Neural cell (in vitro differentiated cells): ENCODE measurements at regions not wholly inside any gene's neighbourhood (a gene's known extent, or its start where the extent isn't known, plus 50 kb on each side); places are given as distances from the start of the nearest gene placed in this dataset.

ENCODE experiments used
- H2AFZ ChIP-seq: fragments of 200-600, 300-800 bp; sonication (generic), shearing (Covaris generic); 2 replicates; pipeline ENCODE4 v1.6.0; 2014; ENCODE audit warnings: low read depth, mild to moderate bottlenecking, antibody characterized with exemption, low read length, moderate library complexity
- H3F3A ChIP-seq: fragments of 200-600 bp; shearing (Covaris generic); 2 replicates; pipeline ENCODE4 v1.6.1; 2016; ENCODE audit warnings: mild to moderate bottlenecking, moderate library complexity, mixed read lengths, antibody characterized with exemption, low read length; ENCODE audit not compliant: insufficient read depth, poor library complexity, severe bottlenecking
- H3K27ac ChIP-seq: fragments of 200-600, 300-800 bp; sonication (generic), shearing (Covaris generic); 2 replicates; pipeline ENCODE4 v1.5.1; 2014; ENCODE audit warnings: mild to moderate bottlenecking, low read length, moderate library complexity
- H3K27me3 ChIP-seq: fragments of 300-800, 200-600 bp; sonication (generic), shearing (Covaris generic); 2 replicates; pipeline ENCODE4 v1.6.0; 2014; ENCODE audit warnings: mild to moderate bottlenecking, low read depth, low read length, moderate library complexity; ENCODE audit not compliant: insufficient read depth
- H3K36me3 ChIP-seq: fragments of 300-800, 200-600 bp; sonication (generic), shearing (Covaris generic); 2 replicates; pipeline ENCODE4 v1.5.1; 2014; ENCODE audit warnings: mild to moderate bottlenecking, antibody characterized with exemption, low read length, moderate library complexity; ENCODE audit not compliant: insufficient read depth
- H3K4me2 ChIP-seq: fragments of 300-800, 200-600 bp; sonication (generic), shearing (Covaris generic); 2 replicates; pipeline ENCODE4 v1.6.0; 2014; ENCODE audit warnings: mild to moderate bottlenecking, low read length
- H3K4me3 ChIP-seq: fragments of 300-800, 200-600 bp; sonication (generic), shearing (Covaris generic); 2 replicates; pipeline ENCODE4 v1.5.1; 2014; ENCODE audit warnings: mild to moderate bottlenecking, low read length, moderate library complexity
- H3K79me2 ChIP-seq: fragments of 200-600 bp; shearing (Covaris generic); replicated peaks from 2 replicates; pipeline ENCODE4 v1.6.0; 2014; ENCODE audit warnings: mild to moderate bottlenecking, low read length, moderate library complexity; ENCODE audit not compliant: insufficient read depth
- H3K9ac ChIP-seq: fragments of 300-800, 200-600 bp; sonication (generic), shearing (Covaris generic); 2 replicates; pipeline ENCODE4 v1.6.1; 2016; ENCODE audit warnings: mild to moderate bottlenecking, low read length, mixed read lengths
- H3K9me2 ChIP-seq: fragments of 200-600 bp; shearing (Covaris generic); 2 replicates; pipeline ENCODE4 v1.6.1; 2016; ENCODE audit warnings: mild to moderate bottlenecking, low read length, mixed read lengths; ENCODE audit not compliant: insufficient read depth
- H3K9me3 ChIP-seq: fragments of 200-600, 300-800 bp; sonication (generic), shearing (Covaris generic); 2 replicates; pipeline ENCODE4 v1.6.1; 2016; ENCODE audit warnings: mild to moderate bottlenecking, mixed run types, low read length, moderate library complexity, mixed read lengths
- H4K20me1 ChIP-seq: fragments of 200-600 bp; shearing (Covaris generic); 2 replicates; pipeline ENCODE4 v1.6.1; 2016; ENCODE audit warnings: mild to moderate bottlenecking, mixed run types; ENCODE audit not compliant: insufficient read depth
- EP300 ChIP-seq: fragments of 450-650 bp; conservative IDR thresholded peaks from 2 replicates; pipeline ENCODE4 v1.6.1; 2014; ENCODE audit warnings: antibody characterized with exemption, mild to moderate bottlenecking, moderate library complexity; ENCODE audit not compliant: poor library complexity, severe bottlenecking
- EZH2 ChIP-seq: fragments of 200-600, 300-800 bp; shearing (Covaris generic), sonication (generic); IDR thresholded peaks from 2 replicates; pipeline ENCODE4 v1.6.1; 2014; ENCODE audit warnings: antibody characterized with exemption, low read length, borderline replicate concordance, mild to moderate bottlenecking; ENCODE audit not compliant: insufficient read depth, poor library complexity, severe bottlenecking
- MXI1 ChIP-seq: fragments of 450-650 bp; conservative IDR thresholded peaks from 2 replicates; pipeline ENCODE4 v1.6.1; 2014; ENCODE audit warnings: antibody characterized with exemption, mild to moderate bottlenecking; ENCODE audit not compliant: poor library complexity, severe bottlenecking
- POLR2AphosphoS5 ChIP-seq: IDR thresholded peaks from 2 replicates; pipeline ENCODE4 v1.6.1; 2012
- RAD21 ChIP-seq: fragments of 450-650 bp; conservative IDR thresholded peaks from 2 replicates; pipeline ENCODE4 v1.6.1; 2014; ENCODE audit warnings: antibody characterized with exemption, mild to moderate bottlenecking, moderate library complexity
- TAF1 ChIP-seq: IDR thresholded peaks from 2 replicates; pipeline ENCODE4 v1.6.1; 2012; ENCODE audit warnings: low read depth
- TF ChIP-seq, protein P1 (sequence below): IDR thresholded peaks from 2 replicates; pipeline ENCODE4 v1.6.1; 2012; ENCODE audit warnings: borderline replicate concordance
- TF ChIP-seq, protein P2 (sequence below): fragments of 450-650 bp; IDR thresholded peaks from 2 replicates; pipeline ENCODE4 v1.5.1; 2014; ENCODE audit warnings: antibody characterized with exemption, mild to moderate bottlenecking, moderate library complexity; ENCODE audit not compliant: poor library complexity, severe bottlenecking

- Histone ChIP-seq H3K4me2 (no peak overlapping the region), H2AFZ (no peak overlapping the region)
Observed at GRCh38 chr20:53692465-53693067, 98.9 kb upstream of the ZNF217 start.

DNA sequence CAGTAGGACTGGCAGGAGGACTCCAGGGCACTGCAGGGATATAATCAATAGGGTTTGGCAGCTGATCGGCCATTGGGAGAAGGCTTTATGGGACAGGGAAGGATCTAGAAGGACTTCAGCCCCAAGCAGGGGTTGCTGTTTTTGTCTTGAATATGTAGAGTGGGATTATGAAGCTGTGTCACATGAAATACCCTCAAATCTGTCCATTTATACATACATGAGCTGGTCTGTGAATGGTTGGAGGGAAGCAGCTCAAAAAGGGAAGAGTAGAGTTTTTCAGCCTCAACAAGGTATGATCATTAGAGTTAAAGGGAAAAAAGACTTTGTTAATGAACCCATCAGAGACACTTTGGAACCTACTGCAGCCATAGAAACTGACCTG lies 98.2 kb upstream of the ZNF217 start:
- Histone ChIP-seq H3F3A (no peaks in the 10 kb centered on the region), H3K4me2 (no peak overlapping the region), H3K27ac (no peak overlapping the region), H3K27me3 (no peaks in the 10 kb centered on the region), H3K36me3 (no peaks in the 10 kb centered on the region), H3K9me2 (no peaks in the 10 kb centered on the region), H3K79me2 (no peaks in the 10 kb centered on the region), H3K4me3 (no peak overlapping the region), H4K20me1 (no peaks in the 10 kb centered on the region), H3K9me3 (no peaks in the 10 kb centered on the region), H2AFZ (no peak overlapping the region), H3K9ac (no peak overlapping the region)
- TF ChIP-seq POLR2AphosphoS5: no peak
- TF ChIP-seq EZH2: no peak
- no peak for TF ChIP-seq EP300

More at GRCh38 chr20:53692465-53693067, 98.9 kb upstream of the ZNF217 start:
- H3F3A ChIP-seq: no peaks in the 10 kb centered on the region
- no peaks in the 10 kb centered on the region for H3K9me3 ChIP-seq
- H3K4me3 ChIP-seq: no peak overlapping the region
- H3K27ac ChIP-seq: no peak overlapping the region
- TF ChIP-seq POLR2AphosphoS5 (no peak), EP300 (no peak), RAD21 (no peak), MXI1 (no peak), TAF1 (no peak), EZH2 (no peak)
- TF ChIP-seq, protein P1, sequence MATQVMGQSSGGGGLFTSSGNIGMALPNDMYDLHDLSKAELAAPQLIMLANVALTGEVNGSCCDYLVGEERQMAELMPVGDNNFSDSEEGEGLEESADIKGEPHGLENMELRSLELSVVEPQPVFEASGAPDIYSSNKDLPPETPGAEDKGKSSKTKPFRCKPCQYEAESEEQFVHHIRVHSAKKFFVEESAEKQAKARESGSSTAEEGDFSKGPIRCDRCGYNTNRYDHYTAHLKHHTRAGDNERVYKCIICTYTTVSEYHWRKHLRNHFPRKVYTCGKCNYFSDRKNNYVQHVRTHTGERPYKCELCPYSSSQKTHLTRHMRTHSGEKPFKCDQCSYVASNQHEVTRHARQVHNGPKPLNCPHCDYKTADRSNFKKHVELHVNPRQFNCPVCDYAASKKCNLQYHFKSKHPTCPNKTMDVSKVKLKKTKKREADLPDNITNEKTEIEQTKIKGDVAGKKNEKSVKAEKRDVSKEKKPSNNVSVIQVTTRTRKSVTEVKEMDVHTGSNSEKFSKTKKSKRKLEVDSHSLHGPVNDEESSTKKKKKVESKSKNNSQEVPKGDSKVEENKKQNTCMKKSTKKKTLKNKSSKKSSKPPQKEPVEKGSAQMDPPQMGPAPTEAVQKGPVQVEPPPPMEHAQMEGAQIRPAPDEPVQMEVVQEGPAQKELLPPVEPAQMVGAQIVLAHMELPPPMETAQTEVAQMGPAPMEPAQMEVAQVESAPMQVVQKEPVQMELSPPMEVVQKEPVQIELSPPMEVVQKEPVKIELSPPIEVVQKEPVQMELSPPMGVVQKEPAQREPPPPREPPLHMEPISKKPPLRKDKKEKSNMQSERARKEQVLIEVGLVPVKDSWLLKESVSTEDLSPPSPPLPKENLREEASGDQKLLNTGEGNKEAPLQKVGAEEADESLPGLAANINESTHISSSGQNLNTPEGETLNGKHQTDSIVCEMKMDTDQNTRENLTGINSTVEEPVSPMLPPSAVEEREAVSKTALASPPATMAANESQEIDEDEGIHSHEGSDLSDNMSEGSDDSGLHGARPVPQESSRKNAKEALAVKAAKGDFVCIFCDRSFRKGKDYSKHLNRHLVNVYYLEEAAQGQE: no peak
- TF ChIP-seq, protein P2, sequence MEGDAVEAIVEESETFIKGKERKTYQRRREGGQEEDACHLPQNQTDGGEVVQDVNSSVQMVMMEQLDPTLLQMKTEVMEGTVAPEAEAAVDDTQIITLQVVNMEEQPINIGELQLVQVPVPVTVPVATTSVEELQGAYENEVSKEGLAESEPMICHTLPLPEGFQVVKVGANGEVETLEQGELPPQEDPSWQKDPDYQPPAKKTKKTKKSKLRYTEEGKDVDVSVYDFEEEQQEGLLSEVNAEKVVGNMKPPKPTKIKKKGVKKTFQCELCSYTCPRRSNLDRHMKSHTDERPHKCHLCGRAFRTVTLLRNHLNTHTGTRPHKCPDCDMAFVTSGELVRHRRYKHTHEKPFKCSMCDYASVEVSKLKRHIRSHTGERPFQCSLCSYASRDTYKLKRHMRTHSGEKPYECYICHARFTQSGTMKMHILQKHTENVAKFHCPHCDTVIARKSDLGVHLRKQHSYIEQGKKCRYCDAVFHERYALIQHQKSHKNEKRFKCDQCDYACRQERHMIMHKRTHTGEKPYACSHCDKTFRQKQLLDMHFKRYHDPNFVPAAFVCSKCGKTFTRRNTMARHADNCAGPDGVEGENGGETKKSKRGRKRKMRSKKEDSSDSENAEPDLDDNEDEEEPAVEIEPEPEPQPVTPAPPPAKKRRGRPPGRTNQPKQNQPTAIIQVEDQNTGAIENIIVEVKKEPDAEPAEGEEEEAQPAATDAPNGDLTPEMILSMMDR: no peak
- H3K9me2 ChIP-seq: no peaks in the 10 kb centered on the region
- H3K79me2 ChIP-seq: no peaks in the 10 kb centered on the region
- H3K27me3 ChIP-seq: no peaks in the 10 kb centered on the region
- H4K20me1 ChIP-seq: no peaks in the 10 kb centered on the region
- no peak overlapping the region for H3K9ac ChIP-seq
- no peaks in the 10 kb centered on the region for H3K36me3 ChIP-seq
